Naive thymus-derived CD4-positive, alpha-beta T cell (primary cell): ENCODE measurements at regions not wholly inside any gene's neighbourhood (a gene's known extent, or its start where the extent isn't known, plus 50 kb on each side); places are given as distances from the start of the nearest gene placed in this dataset.

Experiments
- ATAC-seq: fragments of 150-1000 bp; cut with Tn5 transposase; 2 replicates; pipeline ENCODE4 v1.10.0; 2021; ENCODE audit warnings: mild to moderate bottlenecking, moderate library complexity
- CTCF ChIA-PET: fragments of 350-600 bp; sonication (Branson Sonifier 250); formaldehyde crosslinking; loops from one replicate; lab custom pipeline; 2021; ENCODE audit warnings: antibody characterized with exemption; lab: Charles Lee
- POLR2A ChIA-PET: fragments of 350-600 bp; sonication (Branson Sonifier 250); formaldehyde crosslinking; loops from one replicate; lab custom pipeline; 2021; ENCODE audit warnings: antibody characterized with exemption, inconsistent platforms; lab: Charles Lee
- DNase-seq, 9 donors: peaks; one replicate each; pipeline versions ENCODE4 v3.0.0 to v3.0.0-alpha.2; 2020 to 2022; ENCODE audit warnings: mixed read lengths in 1 of 9
- H3K27ac ChIP-seq: one replicate; pipeline ENCODE4 v1.7.0; 2013; ENCODE audit warnings: mild to moderate bottlenecking, low read depth, low read length, moderate library complexity
- H3K27me3 ChIP-seq, 2 donors: one replicate each; pipeline ENCODE4 v1.7.0; 2013; ENCODE audit warnings: low read length in 2 of 2, mild to moderate bottlenecking in 2 of 2, moderate library complexity in 2 of 2; ENCODE audit not compliant: control insufficient read depth in 2 of 2, insufficient read depth in 2 of 2
- H3K36me3 ChIP-seq, 3 experiments: 1 replicate in 2 of 3; 2 replicates in 1 of 3; pipeline ENCODE4 v1.7.0; 2013; ENCODE audit warnings: low read length in 3 of 3, mild to moderate bottlenecking in 3 of 3, moderate library complexity in 1 of 3; ENCODE audit not compliant: insufficient read depth in 3 of 3, control insufficient read depth in 2 of 3
- H3K4me1 ChIP-seq, 2 donors: one replicate each; pipeline ENCODE4 v1.7.0; 2013; ENCODE audit warnings: low read length in 2 of 2, mild to moderate bottlenecking in 2 of 2, moderate library complexity in 1 of 2; ENCODE audit not compliant: control insufficient read depth in 2 of 2, insufficient read depth in 2 of 2
- H3K4me3 ChIP-seq: 2 replicates; pipeline ENCODE4 v1.7.0; 2013; ENCODE audit warnings: mild to moderate bottlenecking, low read length
- H3K9me3 ChIP-seq, 3 experiments: 1 replicate in 2 of 3; 2 replicates in 1 of 3; pipeline ENCODE4 v1.7.0; 2013; ENCODE audit warnings: low read length in 3 of 3; ENCODE audit not compliant: control insufficient read depth in 2 of 3
- H3K27ac Mint-ChIP-seq, 9 donors: one replicate each; pipeline ENCODE4 v1.8.0; 2020 to 2022; ENCODE audit warnings: mixed read lengths in 9 of 9, mild to moderate bottlenecking in 8 of 9, moderate library complexity in 5 of 9, inconsistent platforms in 2 of 9
- H3K27me3 Mint-ChIP-seq, 5 donors: one replicate each; pipeline ENCODE4 v1.8.0; 2021 to 2022; ENCODE audit warnings: mixed read lengths in 5 of 5, mild to moderate bottlenecking in 1 of 5
- H3K36me3 Mint-ChIP-seq, 5 donors: one replicate each; pipeline ENCODE4 v1.8.0; 2020 to 2022; ENCODE audit warnings: mixed read lengths in 5 of 5, mild to moderate bottlenecking in 3 of 5, inconsistent platforms in 1 of 5
- H3K4me1 Mint-ChIP-seq, 7 donors: one replicate each; pipeline ENCODE4 v1.8.0; 2020 to 2022; ENCODE audit warnings: mixed read lengths in 7 of 7, mild to moderate bottlenecking in 3 of 7, inconsistent platforms in 1 of 7
- H3K4me3 Mint-ChIP-seq, 10 donors: one replicate each; pipeline ENCODE4 v1.8.0; 2020 to 2022; ENCODE audit warnings: mild to moderate bottlenecking in 10 of 10, mixed read lengths in 10 of 10, moderate library complexity in 6 of 10, inconsistent platforms in 2 of 10
- H3K9me3 Mint-ChIP-seq, 11 donors: one replicate each; pipeline ENCODE4 v1.8.0; 2020 to 2022; ENCODE audit warnings: mixed read lengths in 11 of 11, mild to moderate bottlenecking in 4 of 11, inconsistent platforms in 1 of 11, moderate library complexity in 1 of 11
- intact Hi-C, 2 donors: fragments of 100-400 bp; cut with micrococcal nuclease; formaldehyde crosslinking; loops; one replicate each; pipeline ENCODE4 v1.15.1; 2023

- Histone ChIP-seq H3K27ac (peak overlapping the region; percentile 50), H3K27me3 (no peaks in the 10 kb centered on the region), H3K4me3 (no peak overlapping the region), H3K4me1 (peaks cover 0 to 5% of the 10 kb centered on the region in 2 donors), H3K9me3 (no peaks in the 10 kb centered on the region), H3K36me3 (no peaks in the 10 kb centered on the region)
- DNase-seq: peak in 7 of 9 donors; percentile 26 to 73 (median 35)
- peaks cover 28 to 46% (median 34%) of the 10 kb centered on the region in 5 donors for H3K27me3 Mint-ChIP-seq
- CTCF ChIA-PET: no interaction called here
- intact Hi-C loops: loop anchor here (2.0 to 5.0 kb wide), 2 partner anchors 549 to 551 kb away; no protein-coding TSS in a partner anchor
- peak overlapping the region in 9 of 10 donors; percentile 12 to 90 (median 80) for H3K4me3 Mint-ChIP-seq
- H3K27ac Mint-ChIP-seq: peak overlapping the region in 7 of 9 donors; percentile 3 to 95 (median 51)
- POLR2A ChIA-PET: interaction anchor here (1.0 kb wide), 1 partner anchor 123 kb away, joined by 3 read pairs; no protein-coding TSS in a partner anchor
- ATAC-seq: peak; percentile 64
- peaks cover 5 to 41% (median 24%) of the 10 kb centered on the region in 7 donors for H3K4me1 Mint-ChIP-seq
- H3K36me3 Mint-ChIP-seq: no peaks in the 10 kb centered on the region
- peaks cover 0 to 5% (median 0%) of the 10 kb centered on the region in 11 donors for H3K9me3 Mint-ChIP-seq
Observed at GRCh38 chr6:22147921-22148776, 148.7 kb downstream of the PRL start.

DNA sequence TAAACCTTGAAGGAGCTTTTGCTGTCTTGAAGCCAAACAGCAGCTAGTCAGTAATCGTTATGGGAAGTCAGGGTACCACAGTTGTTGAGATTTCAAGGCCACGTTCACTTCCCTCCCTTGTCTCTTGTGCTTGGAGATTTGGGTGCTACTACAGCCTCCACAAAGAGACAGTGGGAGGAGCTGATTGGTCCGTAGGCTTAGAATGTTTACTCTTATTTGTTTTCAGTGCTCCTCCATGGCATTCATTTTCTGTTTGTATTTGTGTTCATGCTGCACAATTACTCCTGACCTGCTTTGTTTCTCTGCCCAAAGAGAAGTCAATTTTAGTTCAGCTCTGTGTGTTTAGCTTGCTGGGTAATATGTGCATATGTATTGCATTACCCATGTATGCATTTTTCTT lies 147.7 kb downstream of the PRL start:
- intact Hi-C loops: loop anchor here (2.0 to 5.0 kb wide), 2 partner anchors 550 to 552 kb away; no protein-coding TSS in a partner anchor
- DNase-seq: peak in 1 of 9 donors; percentile 4
- H3K27ac Mint-ChIP-seq: peak overlapping the region in 3 of 9 donors; percentile 90 to 95 (median 95)

GRCh38 chr6:22149501-22150367 lies 147.1 kb downstream of the PRL start:
- Mint-ChIP-seq H3K27ac (peak overlapping the region in 4 of 9 donors; percentile 70 to 95 (median 92)), H3K9me3 (peaks cover 0 to 5% (median 0%) of the 10 kb centered on the region in 11 donors), H3K27me3 (peaks cover 24 to 42% (median 30%) of the 10 kb centered on the region in 5 donors), H3K4me3 (peak overlapping the region in 4 of 10 donors; percentile 30 to 90 (median 50)), H3K4me1 (peaks cover 5 to 36% (median 24%) of the 10 kb centered on the region in 7 donors), H3K36me3 (no peaks in the 10 kb centered on the region)
- ChIA-PET POLR2A (no interaction called here), CTCF (no interaction called here)
- Histone ChIP-seq H3K4me3 (no peak overlapping the region), H3K27me3 (no peaks in the 10 kb centered on the region), H3K27ac (peak overlapping the region; percentile 34), H3K9me3 (no peaks in the 10 kb centered on the region), H3K36me3 (no peaks in the 10 kb centered on the region), H3K4me1 (peaks cover 0 to 5% of the 10 kb centered on the region in 2 donors)
- intact Hi-C loops: loop anchor here (2.0 to 5.0 kb wide), 2 partner anchors 551 to 552 kb away; no protein-coding TSS in a partner anchor
- no peak for DNase-seq
- no peak for ATAC-seq

More for the DNA sequence above, 147.7 kb downstream of the PRL start:
- POLR2A ChIA-PET: no interaction called here
- no peaks in the 10 kb centered on the region for H3K27me3 ChIP-seq
- no peaks in the 10 kb centered on the region for H3K9me3 ChIP-seq
- Mint-ChIP-seq H3K27me3 (peaks cover 24 to 46% (median 34%) of the 10 kb centered on the region in 5 donors), H3K4me3 (peak overlapping the region in 4 of 10 donors; percentile 30 to 90 (median 70)), H3K9me3 (peaks cover 0 to 5% (median 0%) of the 10 kb centered on the region in 11 donors), H3K36me3 (no peaks in the 10 kb centered on the region), H3K4me1 (peaks cover 5 to 36% (median 24%) of the 10 kb centered on the region in 7 donors)
- peak overlapping the region; percentile 34 for H3K27ac ChIP-seq
- H3K36me3 ChIP-seq: no peaks in the 10 kb centered on the region
- H3K4me3 ChIP-seq: no peak overlapping the region
- CTCF ChIA-PET: no interaction called here
- H3K4me1 ChIP-seq: peaks cover 0 to 5% of the 10 kb centered on the region in 2 donors
- no peak for ATAC-seq

DNA sequence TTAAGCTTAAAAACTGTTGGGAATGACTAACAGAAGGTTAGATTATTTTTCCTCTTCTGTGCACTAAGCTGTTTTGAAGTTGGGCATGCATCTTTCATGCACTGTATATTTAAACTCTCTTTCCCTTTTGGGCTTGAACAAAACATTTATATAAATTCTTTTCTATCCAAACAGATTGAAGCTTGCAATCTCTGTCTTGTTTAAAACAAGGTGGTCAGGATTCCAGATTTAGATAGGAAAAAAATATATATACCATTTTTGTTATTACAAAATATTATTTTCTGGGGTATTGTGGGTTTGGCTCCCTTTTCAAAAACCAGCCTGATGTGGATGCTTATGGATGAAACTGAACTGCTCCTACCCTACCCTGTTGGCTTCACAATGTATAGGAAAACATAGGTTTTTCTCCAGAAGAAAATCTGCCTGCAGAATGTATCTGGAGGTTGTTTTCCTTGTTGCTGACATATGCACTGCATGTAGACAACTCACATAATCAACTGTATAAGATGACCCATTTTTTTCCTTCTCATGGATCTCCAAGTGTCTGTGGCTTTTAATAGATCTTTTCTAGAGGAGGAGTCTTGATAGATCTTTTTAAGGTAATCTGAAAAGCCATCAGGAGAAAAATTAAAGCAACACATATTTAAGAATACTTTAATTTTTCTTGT lies 146.3 kb downstream of the PRL start:
- ChIA-PET POLR2A (no interaction called here), CTCF (no interaction called here)
- no peaks in the 10 kb centered on the region for H3K9me3 ChIP-seq
- Mint-ChIP-seq H3K27me3 (peaks cover 21 to 35% (median 28%) of the 10 kb centered on the region in 5 donors), H3K36me3 (no peaks in the 10 kb centered on the region), H3K27ac (peak overlapping the region in 3 of 9 donors; percentile 65 to 90 (median 76)), H3K9me3 (peaks cover 0 to 5% (median 0%) of the 10 kb centered on the region in 11 donors), H3K4me3 (no peak overlapping the region), H3K4me1 (peaks cover 5 to 36% (median 24%) of the 10 kb centered on the region in 7 donors)
- no peaks in the 10 kb centered on the region for H3K27me3 ChIP-seq
- H3K4me3 ChIP-seq: no peak overlapping the region
- no peak for ATAC-seq
- no peak overlapping the region for H3K27ac ChIP-seq
- H3K36me3 ChIP-seq: no peaks in the 10 kb centered on the region
- DNase-seq: no peak
- intact Hi-C loops: no loop called here
- peaks cover 0 to 5% of the 10 kb centered on the region in 2 donors for H3K4me1 ChIP-seq

- intact Hi-C loops: no loop called here
- Histone ChIP-seq H3K4me1 (peaks cover 0 to 5% of the 10 kb centered on the region in 2 donors), H3K9me3 (no peaks in the 10 kb centered on the region), H3K27me3 (no peaks in the 10 kb centered on the region), H3K27ac (no peak overlapping the region), H3K36me3 (no peaks in the 10 kb centered on the region), H3K4me3 (no peak overlapping the region)
- Mint-ChIP-seq H3K36me3 (no peaks in the 10 kb centered on the region), H3K9me3 (peaks cover 0 to 3% (median 0%) of the 10 kb centered on the region in 11 donors), H3K27me3 (peaks cover 14 to 25% (median 24%) of the 10 kb centered on the region in 5 donors), H3K4me1 (peaks cover 2 to 30% (median 15%) of the 10 kb centered on the region in 7 donors), H3K27ac (no peak overlapping the region), H3K4me3 (no peak overlapping the region)
- ATAC-seq (no peak), DNase-seq (no peak)
- CTCF ChIA-PET: no interaction called here
- POLR2A ChIA-PET: no interaction called here
Observed at GRCh38 chr6:22151892-22152291, 144.9 kb downstream of the PRL start.

GRCh38 chr6:22152841-22153240 lies 144.0 kb downstream of the PRL start:
- Histone ChIP-seq H3K27ac (no peak overlapping the region), H3K4me1 (peaks cover 0 to 2% of the 10 kb centered on the region in 2 donors), H3K27me3 (no peaks in the 10 kb centered on the region), H3K9me3 (no peaks in the 10 kb centered on the region), H3K4me3 (no peak overlapping the region), H3K36me3 (no peaks in the 10 kb centered on the region)
- ATAC-seq (no peak), DNase-seq (no peak)
- CTCF ChIA-PET: no interaction called here
- Mint-ChIP-seq H3K4me3 (no peak overlapping the region), H3K9me3 (peaks cover 0 to 2% (median 0%) of the 10 kb centered on the region in 11 donors), H3K4me1 (peaks cover 0 to 20% (median 7%) of the 10 kb centered on the region in 7 donors), H3K27me3 (peaks cover 7 to 19% (median 15%) of the 10 kb centered on the region in 5 donors), H3K27ac (no peak overlapping the region), H3K36me3 (no peaks in the 10 kb centered on the region)
- intact Hi-C loops: no loop called here
- POLR2A ChIA-PET: no interaction called here
